ENCODE measurements at regions not wholly inside any gene's neighbourhood (a gene's known extent, or its start where the extent isn't known, plus 50 kb on each side); places are given as distances from the start of the nearest gene placed in this dataset.
"Not testable (repeated sequence)": the region's sequence is repeated elsewhere in the genome, so short reads cannot be mapped to it uniquely, and the experiment has no call there.

- TF ChIP-seq CTCF (conservative IDR thresholded peaks at IDR 0.05; ENCODE audit: low read depth, low read length): no peak
- H3K4me3 ChIP-seq (ENCODE audit: low read depth, low read length): no peak overlapping the region
- DNase-seq (ENCODE audit: low read depth): no peak
These were observed 317.6 kb downstream of the BCOR start for GRCh38 chrX:39779952-39780783.

DNA sequence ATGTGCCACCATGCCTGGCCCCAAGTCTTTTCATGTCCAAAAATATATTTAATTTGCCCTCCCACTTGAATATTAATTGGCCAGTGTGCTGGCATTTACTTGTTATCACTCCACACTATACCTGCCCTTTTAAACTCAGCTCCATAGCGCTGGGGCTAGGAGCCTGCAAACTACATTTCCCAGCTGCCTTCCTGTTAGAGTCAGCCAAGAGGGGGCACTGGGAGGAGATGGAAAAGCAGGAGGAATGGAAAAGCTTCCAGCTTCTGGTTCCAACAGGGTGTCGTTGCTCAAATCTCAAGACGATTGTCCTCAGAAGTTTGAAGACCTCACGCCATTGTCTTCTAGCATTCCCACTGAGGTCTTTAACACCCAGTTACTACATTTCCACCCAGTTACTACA, 315.5 kb downstream of the BCOR start:
- H3K4me3 ChIP-seq (ENCODE audit: low read depth, low read length): no peak overlapping the region
- TF ChIP-seq CTCF (conservative IDR thresholded peaks at IDR 0.05; ENCODE audit: low read depth, low read length): no peak
- no peak for DNase-seq (ENCODE audit: low read depth)

DNA sequence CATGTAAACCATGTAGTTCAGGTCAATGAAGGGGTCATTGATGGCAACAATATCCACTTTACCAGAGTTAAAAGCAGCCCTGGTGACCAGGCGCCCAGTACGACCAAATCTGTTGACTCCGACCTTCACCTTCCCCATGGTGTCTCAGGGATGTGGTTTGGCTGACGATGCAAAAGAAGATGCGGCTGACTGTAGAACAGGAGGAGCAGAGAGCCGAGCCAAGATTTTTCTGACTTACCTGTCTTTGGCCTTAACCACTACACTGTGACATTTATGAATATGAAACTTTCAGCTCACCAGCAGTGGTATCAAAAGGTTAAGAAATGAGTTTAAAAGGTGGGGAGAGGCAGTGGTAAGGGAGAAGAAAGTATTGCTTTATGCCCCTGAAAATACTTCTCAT, 309.8 kb downstream of the BCOR start:
- no peak for DNase-seq (ENCODE audit: low read depth)
- no peak overlapping the region for H3K4me3 ChIP-seq (ENCODE audit: low read depth, low read length)

GRCh38 chrX:39788521-39788920, 309.2 kb downstream of the BCOR start:
- no peak overlapping the region for H3K4me3 ChIP-seq (ENCODE audit: low read depth, low read length)
- TF ChIP-seq CTCF (conservative IDR thresholded peaks at IDR 0.05; ENCODE audit: low read depth, low read length): no peak
- no peak for DNase-seq (ENCODE audit: low read depth)

More for the DNA sequence above, 309.8 kb downstream of the BCOR start:
- no peak for TF ChIP-seq CTCF (conservative IDR thresholded peaks at IDR 0.05; ENCODE audit: low read depth, low read length)

DNA sequence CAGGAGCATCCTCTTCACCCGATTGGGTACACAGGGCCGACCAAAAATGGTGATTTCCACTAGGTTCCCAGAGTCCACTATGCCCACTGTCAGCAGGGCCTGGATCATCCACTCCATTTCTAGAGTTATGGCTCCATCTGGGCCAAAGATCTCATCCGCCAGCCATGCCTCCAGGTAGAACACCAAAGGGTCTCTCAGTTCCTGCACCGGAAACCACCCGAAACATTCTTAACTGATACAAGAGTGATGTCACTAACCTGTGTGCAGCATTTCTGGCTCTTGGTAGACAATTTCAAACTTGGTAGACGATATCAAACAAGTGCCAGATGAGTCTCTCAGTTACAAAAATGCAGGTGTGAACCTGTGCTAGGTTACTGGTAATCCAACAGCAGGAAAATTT, 306.1 kb downstream of the BCOR start:
- DNase-seq (ENCODE audit: low read depth): no peak
- no peak for TF ChIP-seq CTCF (conservative IDR thresholded peaks at IDR 0.05; ENCODE audit: low read depth, low read length)
- H3K4me3 ChIP-seq (ENCODE audit: low read depth, low read length): no peak overlapping the region

DNA sequence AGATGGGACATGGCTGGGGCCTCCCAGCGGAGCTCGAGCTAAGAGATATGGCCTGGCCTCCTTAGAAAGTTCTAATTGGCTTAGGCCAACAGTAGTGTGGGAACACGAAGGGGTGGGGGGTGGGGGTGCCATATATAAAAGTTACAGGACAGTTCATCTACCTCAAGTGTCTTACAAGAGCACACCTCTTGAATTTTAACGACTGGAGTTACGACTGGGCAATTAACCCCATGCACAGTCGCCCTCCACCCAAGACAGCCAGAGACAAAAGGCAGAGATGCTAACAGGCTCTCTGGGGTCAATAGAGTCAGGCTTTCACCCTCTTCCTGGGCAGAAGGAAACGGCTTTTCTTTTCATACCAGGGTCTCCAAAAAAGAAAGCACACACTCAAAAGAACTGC, 302.2 kb downstream of the BCOR start:
- no peak for TF ChIP-seq CTCF (conservative IDR thresholded peaks at IDR 0.05; ENCODE audit: low read depth, low read length)
- DNase-seq (ENCODE audit: low read depth): no peak
- no peak overlapping the region for H3K4me3 ChIP-seq (ENCODE audit: low read depth, low read length)

DNA sequence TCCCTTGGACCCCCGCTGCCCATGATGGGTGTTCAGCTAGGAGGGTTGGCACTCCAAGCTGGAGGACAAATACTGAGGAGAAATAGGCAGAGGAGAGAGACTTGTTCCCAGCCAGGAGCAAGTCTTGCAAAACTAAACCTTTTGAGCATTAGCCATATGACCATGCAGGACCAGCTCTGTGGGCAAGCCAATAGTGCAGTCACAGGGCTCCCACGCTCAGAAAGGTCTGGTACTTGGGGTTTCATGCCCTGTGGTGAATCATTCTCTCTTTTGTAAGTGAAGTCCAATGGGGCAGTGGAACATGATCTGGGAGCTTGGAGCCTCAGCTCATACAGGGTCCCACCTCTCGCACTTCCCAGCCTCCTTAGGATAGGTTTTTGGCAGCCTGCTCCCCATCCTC, 300.9 kb downstream of the BCOR start:
- DNase-seq (ENCODE audit: low read depth): no peak
- TF ChIP-seq CTCF (conservative IDR thresholded peaks at IDR 0.05; ENCODE audit: low read depth, low read length): no peak
- no peak overlapping the region for H3K4me3 ChIP-seq (ENCODE audit: low read depth, low read length)

- H3K4me3 ChIP-seq (ENCODE audit: low read depth, low read length); DNase-seq (ENCODE audit: low read depth): not testable (repeated sequence)
These were observed 299.3 kb downstream of the BCOR start for GRCh38 chrX:39798488-39798887.
